ENCODE measurements at regions not wholly inside any gene's neighbourhood (a gene's known extent, or its start where the extent isn't known, plus 50 kb on each side); places are given as distances from the start of the nearest gene placed in this dataset.

DNA sequence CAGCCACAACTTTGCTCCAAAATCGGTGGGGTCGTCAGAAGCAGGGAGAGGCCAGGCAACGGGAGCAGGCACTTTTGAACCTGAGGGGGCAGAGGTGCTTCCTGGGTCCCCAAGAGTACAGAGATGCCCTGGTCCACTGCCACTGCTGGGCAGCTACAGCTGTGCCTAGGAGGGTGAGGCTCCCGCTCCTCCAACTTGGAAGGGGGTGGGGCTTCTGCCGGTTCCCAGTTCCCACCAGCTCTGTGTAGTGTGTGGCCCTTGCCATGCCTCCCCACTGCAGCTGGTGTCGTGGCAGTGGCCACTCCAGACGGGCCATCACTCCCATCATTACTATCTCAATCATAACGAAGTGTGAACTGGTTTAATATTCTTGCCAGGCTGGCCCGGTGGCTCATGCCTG is 1496.3 kb downstream of the PCDH7 start:
- no peak overlapping the region for H3K27ac ChIP-seq
- no peak for TF ChIP-seq CTCF (IDR thresholded peaks at IDR 0.05)
- TF ChIP-seq ZFX (IDR thresholded peaks at IDR 0.05; ENCODE audit: borderline replicate concordance): no peak

- no peak overlapping the region for H3K27ac ChIP-seq
- TF ChIP-seq ZFX (IDR thresholded peaks at IDR 0.05; ENCODE audit: borderline replicate concordance): no peak
- no peak for TF ChIP-seq CTCF (IDR thresholded peaks at IDR 0.05)
These were observed 1499.3 kb downstream of the PCDH7 start for GRCh38 chr4:32219306-32220075.

GRCh38 chr4:32226204-32226603 is 1506.0 kb downstream of the PCDH7 start:
- no peak overlapping the region for H3K27ac ChIP-seq
- TF ChIP-seq ZFX (IDR thresholded peaks at IDR 0.05; ENCODE audit: borderline replicate concordance) (no peak), CTCF (IDR thresholded peaks at IDR 0.05) (no peak)

DNA sequence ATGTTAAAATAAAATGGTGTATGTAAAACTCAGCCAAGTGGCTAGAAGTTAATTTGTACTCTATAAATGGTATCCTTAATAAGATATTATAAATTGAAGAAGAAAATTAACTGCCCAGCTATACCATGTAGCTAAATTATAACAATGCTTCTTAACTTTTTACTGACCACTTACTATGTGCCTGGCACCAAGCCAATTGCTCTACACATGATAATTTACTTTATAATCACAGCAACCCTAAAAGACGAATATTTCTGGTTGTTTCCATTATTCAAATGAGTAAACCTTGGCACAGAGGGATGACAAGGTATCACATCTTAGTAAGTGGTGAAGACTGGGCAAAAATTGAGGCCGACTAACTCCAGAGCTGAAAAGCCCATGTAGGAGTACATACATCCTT is 1506.6 kb downstream of the PCDH7 start:
- TF ChIP-seq CTCF (IDR thresholded peaks at IDR 0.05) (no peak), ZFX (IDR thresholded peaks at IDR 0.05; ENCODE audit: borderline replicate concordance) (no peak)
- no peak overlapping the region for H3K27ac ChIP-seq

GRCh38 chr4:32243926-32244325 is 1523.8 kb downstream of the PCDH7 start:
- H3K27ac ChIP-seq: no peak overlapping the region
- TF ChIP-seq ZFX (IDR thresholded peaks at IDR 0.05; ENCODE audit: borderline replicate concordance) (no peak), CTCF (IDR thresholded peaks at IDR 0.05) (no peak)

DNA sequence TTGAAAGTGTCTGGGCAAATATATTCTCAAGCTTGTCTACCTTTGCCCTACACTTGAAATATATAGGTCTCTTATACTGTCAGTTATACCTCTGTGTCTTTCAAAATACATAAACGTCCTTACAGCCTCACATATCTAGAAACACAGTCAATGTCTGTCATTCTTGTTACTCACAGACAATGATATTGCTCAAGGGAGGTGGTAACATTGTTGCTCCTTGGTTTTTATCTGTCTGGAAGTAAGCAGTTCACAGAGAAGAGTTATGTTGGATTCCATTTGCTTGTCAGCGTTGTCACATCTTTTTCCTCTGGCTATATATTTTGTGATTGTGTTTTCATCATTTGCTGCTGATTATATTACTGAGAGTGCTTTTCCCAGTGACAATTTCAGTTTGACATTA is 1528.9 kb downstream of the PCDH7 start:
- TF ChIP-seq ZFX (IDR thresholded peaks at IDR 0.05; ENCODE audit: borderline replicate concordance): no peak
- TF ChIP-seq CTCF (IDR thresholded peaks at IDR 0.05): no peak
- H3K27ac ChIP-seq: no peak overlapping the region

DNA sequence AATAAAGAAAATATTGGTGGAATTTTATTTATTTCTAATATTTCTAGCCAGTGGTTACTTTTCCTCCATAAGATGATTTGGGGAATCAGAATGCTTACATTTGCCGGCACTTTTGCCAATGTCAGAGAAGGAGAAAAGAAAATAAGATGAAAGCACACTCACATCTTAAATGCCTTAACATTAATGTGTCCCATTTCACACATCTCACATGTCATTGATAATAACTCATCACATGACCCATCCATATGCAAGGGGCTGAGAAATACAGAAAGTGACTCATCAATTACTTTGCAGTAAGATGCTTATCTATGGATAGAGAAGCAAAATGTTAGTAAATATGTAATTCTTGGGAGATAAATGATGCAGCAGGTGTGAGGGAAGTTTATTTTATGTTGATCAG is 1531.0 kb downstream of the PCDH7 start:
- H3K27ac ChIP-seq: no peak overlapping the region
- TF ChIP-seq CTCF (IDR thresholded peaks at IDR 0.05) (no peak), ZFX (IDR thresholded peaks at IDR 0.05; ENCODE audit: borderline replicate concordance) (no peak)

Data from 22Rv1 (cell line).